ENCODE measurements at regions not wholly inside any gene's neighbourhood (a gene's known extent, or its start where the extent isn't known, plus 50 kb on each side); places are given as distances from the start of the nearest gene placed in this dataset.

DNA sequence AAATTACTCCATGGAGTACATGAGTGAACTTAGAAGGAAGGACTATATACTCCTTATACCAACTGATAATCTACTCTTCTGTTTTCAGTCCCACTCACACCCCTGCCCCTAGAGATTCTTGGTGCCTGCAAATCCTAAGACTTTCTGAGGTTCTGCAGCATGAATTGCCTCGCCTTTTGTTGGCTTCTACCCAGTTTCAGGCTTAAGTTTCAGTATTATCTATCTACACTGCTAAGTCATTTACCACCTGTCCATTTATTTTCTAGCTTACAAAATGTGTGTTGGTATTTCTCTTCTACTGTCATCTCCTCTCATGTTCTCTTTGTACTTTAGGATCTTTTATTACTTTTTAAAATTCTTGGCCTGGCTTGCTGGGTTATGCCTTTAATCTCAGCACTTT lies 94.4 kb upstream of the AMOT start:
- no peak for TF ChIP-seq CTCF (IDR thresholded peaks at IDR 0.05; ENCODE audit: poor library complexity, severe bottlenecking)
- no peak for TF ChIP-seq TAF1 (IDR thresholded peaks at IDR 0.05; ENCODE audit: low read depth)
- TF ChIP-seq, protein P1, sequence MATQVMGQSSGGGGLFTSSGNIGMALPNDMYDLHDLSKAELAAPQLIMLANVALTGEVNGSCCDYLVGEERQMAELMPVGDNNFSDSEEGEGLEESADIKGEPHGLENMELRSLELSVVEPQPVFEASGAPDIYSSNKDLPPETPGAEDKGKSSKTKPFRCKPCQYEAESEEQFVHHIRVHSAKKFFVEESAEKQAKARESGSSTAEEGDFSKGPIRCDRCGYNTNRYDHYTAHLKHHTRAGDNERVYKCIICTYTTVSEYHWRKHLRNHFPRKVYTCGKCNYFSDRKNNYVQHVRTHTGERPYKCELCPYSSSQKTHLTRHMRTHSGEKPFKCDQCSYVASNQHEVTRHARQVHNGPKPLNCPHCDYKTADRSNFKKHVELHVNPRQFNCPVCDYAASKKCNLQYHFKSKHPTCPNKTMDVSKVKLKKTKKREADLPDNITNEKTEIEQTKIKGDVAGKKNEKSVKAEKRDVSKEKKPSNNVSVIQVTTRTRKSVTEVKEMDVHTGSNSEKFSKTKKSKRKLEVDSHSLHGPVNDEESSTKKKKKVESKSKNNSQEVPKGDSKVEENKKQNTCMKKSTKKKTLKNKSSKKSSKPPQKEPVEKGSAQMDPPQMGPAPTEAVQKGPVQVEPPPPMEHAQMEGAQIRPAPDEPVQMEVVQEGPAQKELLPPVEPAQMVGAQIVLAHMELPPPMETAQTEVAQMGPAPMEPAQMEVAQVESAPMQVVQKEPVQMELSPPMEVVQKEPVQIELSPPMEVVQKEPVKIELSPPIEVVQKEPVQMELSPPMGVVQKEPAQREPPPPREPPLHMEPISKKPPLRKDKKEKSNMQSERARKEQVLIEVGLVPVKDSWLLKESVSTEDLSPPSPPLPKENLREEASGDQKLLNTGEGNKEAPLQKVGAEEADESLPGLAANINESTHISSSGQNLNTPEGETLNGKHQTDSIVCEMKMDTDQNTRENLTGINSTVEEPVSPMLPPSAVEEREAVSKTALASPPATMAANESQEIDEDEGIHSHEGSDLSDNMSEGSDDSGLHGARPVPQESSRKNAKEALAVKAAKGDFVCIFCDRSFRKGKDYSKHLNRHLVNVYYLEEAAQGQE (IDR thresholded peaks at IDR 0.05; ENCODE audit: borderline replicate concordance), result no peak
- no peak for TF ChIP-seq EZH2 (IDR thresholded peaks at IDR 0.05; ENCODE audit: borderline replicate concordance, insufficient read depth, low read length, poor library complexity, severe bottlenecking)
- TF ChIP-seq RAD21 (conservative IDR thresholded peaks at IDR 0.05), result no peak
